BJ (cell line): ENCODE measurements at regions not wholly inside any gene's neighbourhood (a gene's known extent, or its start where the extent isn't known, plus 50 kb on each side); places are given as distances from the start of the nearest gene placed in this dataset.

Experiments used
- CTCF ChIA-PET: fragments of 350-600 bp; formaldehyde crosslinking; extraction: SDS; loops from one replicate; lab custom pipeline; 2021; ENCODE audit warnings: antibody characterized with exemption, inconsistent platforms; lab: Yijun Ruan, JAX
- POLR2A ChIA-PET: fragments of 300-600 bp; sonication (Branson Sonifier 250); formaldehyde crosslinking; extraction: SDS; loops from one replicate; lab custom pipeline; 2021; ENCODE audit warnings: antibody characterized with exemption; lab: Charles Lee
- DNase-seq: peaks from one replicate; pipeline ENCODE4 v3.0.0-alpha.2; 2011; ENCODE audit warnings: low read depth
- H3K27me3 ChIP-seq: 2 replicates; pipeline ENCODE4 v1.6.0; 2011; ENCODE audit warnings: low read length; ENCODE audit not compliant: control insufficient read depth, insufficient read depth
- H3K36me3 ChIP-seq: 2 replicates; pipeline ENCODE4 v1.5.1; 2011; ENCODE audit warnings: low read length; ENCODE audit not compliant: control insufficient read depth, insufficient read depth
- H3K4me3 ChIP-seq: 2 replicates; pipeline ENCODE4 v1.5.1; 2011; ENCODE audit warnings: low read depth, mild to moderate bottlenecking, control low read depth, low read length
- TF ChIP-seq, protein P1 (sequence below): IDR thresholded peaks from 2 replicates; pipeline ENCODE4 v1.5.1; 2011; ENCODE audit warnings: low read depth, mild to moderate bottlenecking, control low read depth, inconsistent platforms, low read length, moderate library complexity; ENCODE audit not compliant: insufficient read depth

DNA sequence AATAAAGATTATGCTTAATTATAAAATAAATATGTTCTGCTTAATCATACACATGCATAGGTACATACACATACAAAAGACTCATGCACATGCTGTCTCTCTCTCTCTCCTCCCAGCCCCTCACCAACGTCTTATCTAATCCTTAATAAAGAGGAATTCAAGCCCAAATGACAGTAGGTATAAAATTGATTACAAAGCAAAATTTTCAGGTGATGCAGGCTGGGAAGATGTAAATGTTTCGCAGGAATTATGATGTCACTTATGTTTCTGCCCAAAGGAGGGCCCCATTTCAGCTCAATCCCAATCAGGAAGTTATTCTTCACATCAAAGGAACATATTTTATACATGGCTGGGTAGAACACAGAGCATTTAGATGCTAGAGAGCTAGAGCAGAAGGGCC is 284.6 kb upstream of the ID4 start:
- DNase-seq = no peak
- no peak overlapping the region for H3K4me3 ChIP-seq
- TF ChIP-seq, protein P1, sequence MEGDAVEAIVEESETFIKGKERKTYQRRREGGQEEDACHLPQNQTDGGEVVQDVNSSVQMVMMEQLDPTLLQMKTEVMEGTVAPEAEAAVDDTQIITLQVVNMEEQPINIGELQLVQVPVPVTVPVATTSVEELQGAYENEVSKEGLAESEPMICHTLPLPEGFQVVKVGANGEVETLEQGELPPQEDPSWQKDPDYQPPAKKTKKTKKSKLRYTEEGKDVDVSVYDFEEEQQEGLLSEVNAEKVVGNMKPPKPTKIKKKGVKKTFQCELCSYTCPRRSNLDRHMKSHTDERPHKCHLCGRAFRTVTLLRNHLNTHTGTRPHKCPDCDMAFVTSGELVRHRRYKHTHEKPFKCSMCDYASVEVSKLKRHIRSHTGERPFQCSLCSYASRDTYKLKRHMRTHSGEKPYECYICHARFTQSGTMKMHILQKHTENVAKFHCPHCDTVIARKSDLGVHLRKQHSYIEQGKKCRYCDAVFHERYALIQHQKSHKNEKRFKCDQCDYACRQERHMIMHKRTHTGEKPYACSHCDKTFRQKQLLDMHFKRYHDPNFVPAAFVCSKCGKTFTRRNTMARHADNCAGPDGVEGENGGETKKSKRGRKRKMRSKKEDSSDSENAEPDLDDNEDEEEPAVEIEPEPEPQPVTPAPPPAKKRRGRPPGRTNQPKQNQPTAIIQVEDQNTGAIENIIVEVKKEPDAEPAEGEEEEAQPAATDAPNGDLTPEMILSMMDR = no peak
- ChIA-PET CTCF (no interaction called here), POLR2A (no interaction called here)
- H3K36me3 ChIP-seq = no peaks in the 10 kb centered on the region
- no peaks in the 10 kb centered on the region for H3K27me3 ChIP-seq

DNA sequence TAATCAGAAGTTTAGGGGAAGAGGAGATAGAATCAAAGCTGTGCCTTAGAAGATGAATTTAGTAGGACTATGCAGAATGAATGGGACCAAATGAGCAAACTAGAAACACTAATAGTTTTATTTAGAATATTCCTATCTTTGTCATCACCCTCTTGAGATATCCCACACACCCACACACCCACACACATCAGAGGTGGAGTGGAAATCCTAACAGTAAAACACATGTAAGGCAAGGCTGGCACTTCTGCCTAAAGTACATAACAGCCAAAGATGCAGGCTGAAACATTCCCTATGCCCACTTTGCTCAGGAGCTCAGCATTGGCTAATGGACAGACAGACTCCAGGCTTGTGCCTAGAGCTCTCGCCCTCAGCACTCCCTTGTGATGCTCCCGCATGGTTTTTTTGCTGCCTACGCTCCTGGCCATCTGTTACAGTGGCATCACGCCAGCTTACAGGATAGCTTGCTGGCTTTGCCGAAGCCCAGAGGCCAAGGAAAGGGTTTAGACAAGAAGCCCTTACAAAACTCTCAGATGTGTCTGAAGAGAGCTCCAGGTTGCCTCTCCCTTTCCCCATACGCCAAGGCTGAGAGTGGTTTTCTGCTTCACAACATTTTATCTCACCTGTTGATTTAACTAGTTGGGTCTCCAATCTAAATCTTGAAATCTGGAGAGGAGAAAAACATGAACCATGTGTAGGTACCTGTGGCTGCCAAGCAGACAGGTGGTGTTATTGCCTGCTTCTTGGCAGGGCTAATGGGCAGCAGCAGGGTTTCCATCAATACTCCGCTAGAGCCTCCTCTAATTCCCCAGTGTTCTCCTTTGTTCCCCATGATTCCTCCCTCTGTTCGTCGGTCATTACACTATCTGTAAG is 282.6 kb upstream of the ID4 start:
- ChIA-PET CTCF (no interaction called here), POLR2A (no interaction called here)
- H3K27me3 ChIP-seq = no peaks in the 10 kb centered on the region
- no peaks in the 10 kb centered on the region for H3K36me3 ChIP-seq
- H3K4me3 ChIP-seq = no peak overlapping the region
- TF ChIP-seq, protein P1 = no peak
- DNase-seq = no peak

DNA sequence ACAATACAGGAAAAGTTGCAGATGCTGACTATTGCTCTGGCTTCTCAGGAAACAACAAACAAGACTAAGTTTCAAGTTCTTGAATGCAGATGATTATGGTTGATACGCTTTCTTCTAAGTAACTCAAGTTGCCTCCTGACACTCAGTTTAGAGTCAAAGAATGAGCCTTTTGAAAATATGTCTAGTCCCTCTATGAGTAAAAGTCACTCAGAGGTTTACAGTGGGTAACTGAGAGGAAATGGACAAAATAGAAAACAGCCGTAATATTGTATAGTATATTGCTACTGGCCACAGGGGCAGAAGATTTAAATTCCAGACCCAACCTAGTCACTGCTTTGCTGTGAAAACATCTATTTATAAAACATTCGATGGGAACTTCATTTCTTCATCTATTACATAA is 280.0 kb upstream of the ID4 start:
- ChIA-PET CTCF (interaction anchor here (0.6 kb wide), 1 partner anchor 30 kb away, joined by 3 read pairs; no protein-coding TSS in a partner anchor), POLR2A (no interaction called here)
- no peaks in the 10 kb centered on the region for H3K36me3 ChIP-seq
- no peak for DNase-seq
- TF ChIP-seq, protein P1 = no peak
- H3K27me3 ChIP-seq = no peaks in the 10 kb centered on the region
- H3K4me3 ChIP-seq = no peak overlapping the region

- Histone ChIP-seq H3K27me3 (no peaks in the 10 kb centered on the region), H3K4me3 (no peak overlapping the region), H3K36me3 (no peaks in the 10 kb centered on the region)
- DNase-seq = no peak
- POLR2A ChIA-PET = no interaction called here
- TF ChIP-seq, protein P1 = no peak
- CTCF ChIA-PET = no interaction called here
Observed at GRCh38 chr6:19558201-19558600, 279.0 kb upstream of the ID4 start.

DNA sequence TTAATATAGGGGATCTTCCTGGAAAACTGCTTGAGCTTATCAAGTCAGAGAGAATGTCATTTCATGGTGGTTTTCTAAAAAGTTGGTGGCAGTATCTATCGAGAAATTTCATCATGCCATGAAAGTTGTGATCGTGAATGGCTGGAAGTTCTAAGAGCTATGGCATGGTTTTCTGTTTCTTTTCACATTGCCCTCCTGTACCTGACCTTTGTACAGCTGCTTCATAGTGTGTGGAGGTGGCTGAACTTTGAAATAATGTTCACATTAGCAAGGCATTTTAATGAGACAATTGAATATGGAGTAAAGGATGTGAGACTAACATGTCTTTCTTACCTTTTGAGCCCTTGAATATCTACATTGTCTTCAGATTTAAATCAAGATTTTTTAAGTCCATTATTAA is 278.2 kb upstream of the ID4 start:
- TF ChIP-seq, protein P1 = no peak
- Histone ChIP-seq H3K27me3 (no peaks in the 10 kb centered on the region), H3K36me3 (no peaks in the 10 kb centered on the region), H3K4me3 (no peak overlapping the region)
- CTCF ChIA-PET = no interaction called here
- POLR2A ChIA-PET = no interaction called here
- DNase-seq = no peak
